HG03469 (cell line): ENCODE measurements at regions not wholly inside any gene's neighbourhood (a gene's known extent, or its start where the extent isn't known, plus 50 kb on each side); places are given as distances from the start of the nearest gene placed in this dataset.

ENCODE experiments used
- ATAC-seq: cut with Tn5 transposase; IDR thresholded peaks from one replicate; pipeline ENCODE4 v1.9.1; 2021; ENCODE audit warnings: mild to moderate bottlenecking, moderate library complexity, moderate number of reproducible peaks; ENCODE audit not compliant: unreplicated experiment

GRCh38 chr10:29395409-29395808 lies 106.5 kb downstream of the LYZL1 start:
- ATAC-seq: no peak

- no peak for ATAC-seq
Observed at GRCh38 chr10:29397221-29397620, 108.4 kb downstream of the LYZL1 start.

GRCh38 chr10:29403208-29403607 lies 114.3 kb downstream of the LYZL1 start:
- no peak for ATAC-seq

GRCh38 chr10:29407280-29407858 lies 118.5 kb downstream of the LYZL1 start:
- no peak for ATAC-seq
